ENCODE measurements at regions not wholly inside any gene's neighbourhood (a gene's known extent, or its start where the extent isn't known, plus 50 kb on each side); places are given as distances from the start of the nearest gene placed in this dataset.

DNA sequence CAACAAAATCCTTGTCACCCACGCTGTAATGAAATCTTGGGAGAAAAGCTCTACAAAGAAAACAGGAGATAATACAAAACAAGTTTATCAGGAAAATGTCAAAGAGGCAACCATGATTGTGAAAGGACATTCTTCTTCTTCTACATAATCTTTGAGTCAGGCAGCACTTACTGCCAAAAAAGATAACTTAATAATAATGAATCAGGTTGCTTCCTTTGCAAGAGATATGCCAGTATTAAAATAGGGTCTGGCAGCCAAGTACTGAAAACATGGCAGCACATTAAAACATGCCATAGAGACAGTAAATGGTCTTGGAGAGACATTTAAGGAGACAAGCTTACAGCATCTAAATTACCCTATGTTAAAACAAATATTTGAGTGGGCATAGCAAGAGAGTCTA lies 1573.4 kb downstream of the EFNA5 start:
- H3K27ac ChIP-seq, result no peak overlapping the region
- TF ChIP-seq, protein P1, sequence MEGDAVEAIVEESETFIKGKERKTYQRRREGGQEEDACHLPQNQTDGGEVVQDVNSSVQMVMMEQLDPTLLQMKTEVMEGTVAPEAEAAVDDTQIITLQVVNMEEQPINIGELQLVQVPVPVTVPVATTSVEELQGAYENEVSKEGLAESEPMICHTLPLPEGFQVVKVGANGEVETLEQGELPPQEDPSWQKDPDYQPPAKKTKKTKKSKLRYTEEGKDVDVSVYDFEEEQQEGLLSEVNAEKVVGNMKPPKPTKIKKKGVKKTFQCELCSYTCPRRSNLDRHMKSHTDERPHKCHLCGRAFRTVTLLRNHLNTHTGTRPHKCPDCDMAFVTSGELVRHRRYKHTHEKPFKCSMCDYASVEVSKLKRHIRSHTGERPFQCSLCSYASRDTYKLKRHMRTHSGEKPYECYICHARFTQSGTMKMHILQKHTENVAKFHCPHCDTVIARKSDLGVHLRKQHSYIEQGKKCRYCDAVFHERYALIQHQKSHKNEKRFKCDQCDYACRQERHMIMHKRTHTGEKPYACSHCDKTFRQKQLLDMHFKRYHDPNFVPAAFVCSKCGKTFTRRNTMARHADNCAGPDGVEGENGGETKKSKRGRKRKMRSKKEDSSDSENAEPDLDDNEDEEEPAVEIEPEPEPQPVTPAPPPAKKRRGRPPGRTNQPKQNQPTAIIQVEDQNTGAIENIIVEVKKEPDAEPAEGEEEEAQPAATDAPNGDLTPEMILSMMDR (conservative IDR thresholded peaks at IDR 0.05), result no peak

DNA sequence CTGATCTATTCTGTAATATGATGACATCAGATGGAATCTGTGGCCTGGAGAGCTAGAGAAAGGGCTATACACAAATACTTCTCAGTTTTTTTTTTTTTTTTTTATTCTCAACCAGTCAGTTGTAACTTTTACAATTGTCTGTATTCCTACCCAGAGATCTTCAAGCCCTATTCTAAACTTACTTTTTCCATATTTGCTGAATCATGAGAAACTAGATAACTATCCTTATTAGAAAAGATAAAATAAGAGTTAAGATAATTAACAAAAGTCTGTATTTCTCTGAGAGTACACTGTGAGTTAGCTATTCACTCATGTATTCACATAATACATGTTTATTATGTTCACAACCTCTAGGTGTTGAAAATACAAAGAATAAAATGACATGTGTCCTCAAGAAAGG lies 1575.9 kb downstream of the EFNA5 start:
- no peak overlapping the region for H3K27ac ChIP-seq
- TF ChIP-seq, protein P1 (conservative IDR thresholded peaks at IDR 0.05), result no peak

DNA sequence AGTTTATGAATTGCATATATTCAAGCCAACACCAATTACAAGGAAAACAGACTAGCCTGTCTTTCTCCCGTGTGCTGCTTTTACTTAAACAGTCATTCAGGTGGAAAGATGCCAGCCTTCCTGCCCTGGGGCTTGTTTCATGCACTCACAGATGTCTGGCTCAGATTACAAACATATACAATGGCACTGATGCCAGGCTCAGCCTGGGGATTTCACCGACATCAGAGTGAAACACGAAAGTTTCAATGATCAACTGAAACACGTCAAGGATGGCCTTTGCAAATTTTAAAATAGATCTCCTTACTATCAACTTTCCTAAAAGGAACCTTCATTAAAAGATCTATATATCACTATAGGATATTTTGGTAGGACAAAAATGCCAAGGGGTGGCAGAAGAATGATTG lies 1576.5 kb downstream of the EFNA5 start:
- no peak overlapping the region for H3K27ac ChIP-seq
- TF ChIP-seq, protein P1 (conservative IDR thresholded peaks at IDR 0.05), result no peak

DNA sequence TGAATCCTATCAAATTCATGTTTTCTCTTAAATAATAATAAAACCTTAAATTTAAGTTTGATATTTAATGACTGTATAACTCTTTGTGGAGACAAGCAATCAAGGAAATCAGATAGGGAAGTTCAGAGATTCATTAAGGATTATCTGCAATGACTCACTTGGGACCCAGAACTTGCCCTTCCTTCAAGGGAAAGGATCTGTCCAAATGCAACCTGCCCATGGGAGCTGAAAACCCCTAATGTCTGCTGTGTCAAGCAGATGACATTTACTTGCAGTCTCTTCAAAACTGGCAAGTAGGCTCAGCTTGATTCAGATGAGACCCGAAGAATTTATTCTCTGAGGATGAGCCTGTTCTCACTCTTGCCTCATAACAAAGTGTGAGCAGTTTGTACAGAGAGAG lies 1577.6 kb downstream of the EFNA5 start:
- TF ChIP-seq, protein P1 (conservative IDR thresholded peaks at IDR 0.05), result no peak
- no peak overlapping the region for H3K27ac ChIP-seq

DNA sequence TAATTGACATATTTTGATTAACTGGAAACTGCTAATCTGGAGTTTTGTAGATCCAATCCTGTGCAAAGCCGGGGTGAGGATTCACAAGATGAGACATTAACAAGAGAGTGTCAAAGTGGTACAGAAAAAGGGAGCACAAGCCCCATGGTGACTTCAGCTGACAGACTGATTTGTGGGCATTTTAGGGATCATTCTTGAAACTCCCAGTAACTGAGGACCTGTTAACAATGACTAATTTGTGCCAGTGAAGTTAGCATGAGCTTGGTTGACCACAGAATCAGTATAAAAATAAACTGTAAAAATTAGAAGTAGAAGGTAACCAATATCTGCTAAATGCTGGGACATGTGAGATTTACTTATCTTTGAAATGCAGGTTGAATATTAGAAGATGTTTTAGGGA lies 1578.3 kb downstream of the EFNA5 start:
- TF ChIP-seq, protein P1 (conservative IDR thresholded peaks at IDR 0.05), result no peak
- H3K27ac ChIP-seq, result no peak overlapping the region

DNA sequence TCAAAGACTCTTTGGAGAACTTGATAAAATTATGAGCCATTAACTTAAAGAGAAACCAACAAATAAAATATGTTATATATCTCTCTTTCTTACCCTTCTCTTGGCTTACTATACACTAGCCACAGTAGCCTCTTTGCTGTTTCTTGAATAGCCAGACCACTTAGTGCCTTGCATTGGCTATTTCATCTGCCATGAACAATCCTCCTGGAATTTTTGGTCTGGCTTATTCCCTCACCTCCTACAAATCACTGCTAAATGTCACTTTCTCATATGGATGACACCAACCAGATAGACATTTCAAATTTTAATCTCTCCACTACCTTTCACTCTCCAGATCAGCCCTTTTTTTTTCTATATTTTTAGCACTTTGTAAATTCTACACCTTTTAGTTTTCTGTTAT lies 1581.7 kb downstream of the EFNA5 start:
- no peak overlapping the region for H3K27ac ChIP-seq
- TF ChIP-seq, protein P1 (conservative IDR thresholded peaks at IDR 0.05), result no peak

DNA sequence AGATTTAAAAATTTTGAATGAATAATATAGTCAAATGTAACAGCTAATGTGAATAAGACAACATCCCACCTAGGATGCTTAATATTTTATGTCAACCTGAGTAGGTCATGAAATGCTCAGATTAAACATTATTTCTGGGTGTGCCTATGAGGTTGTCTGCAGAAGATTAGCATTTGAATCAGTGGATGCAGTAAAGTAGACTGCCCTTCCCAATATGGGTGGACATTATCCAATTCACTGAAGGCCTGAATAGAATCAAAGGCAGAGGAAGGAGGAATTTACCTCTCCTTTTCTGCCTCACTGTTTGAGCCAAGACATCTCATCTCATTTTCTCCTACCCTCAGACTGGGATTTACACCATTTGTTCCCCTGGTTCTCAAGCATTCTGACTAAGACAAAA lies 1582.3 kb downstream of the EFNA5 start:
- H3K27ac ChIP-seq, result no peak overlapping the region
- TF ChIP-seq, protein P1 (conservative IDR thresholded peaks at IDR 0.05), result no peak

DNA sequence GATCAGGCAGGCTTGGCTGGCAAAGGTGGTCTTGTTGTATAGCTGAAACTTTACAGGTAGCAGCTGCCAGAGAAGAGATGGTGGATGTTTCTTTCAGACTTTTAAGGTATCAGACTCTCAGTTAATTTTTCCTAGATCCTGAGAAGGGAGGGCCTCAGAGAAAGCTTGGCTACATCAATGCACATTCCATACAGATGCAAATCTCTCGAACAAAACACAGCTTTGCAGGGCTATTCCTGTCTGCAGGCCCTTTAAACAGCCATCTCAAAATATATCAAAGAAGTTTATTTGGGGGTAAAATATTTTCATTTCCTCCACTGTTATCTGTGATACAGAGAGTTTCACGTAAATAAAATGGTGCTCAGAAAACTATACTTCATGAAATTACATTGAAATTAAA lies 1584.4 kb downstream of the EFNA5 start:
- no peak overlapping the region for H3K27ac ChIP-seq
- TF ChIP-seq, protein P1 (conservative IDR thresholded peaks at IDR 0.05), result no peak

Measured in VCaP (cell line).